GM21367 (cell line): ENCODE measurements at regions not wholly inside any gene's neighbourhood (a gene's known extent, or its start where the extent isn't known, plus 50 kb on each side); places are given as distances from the start of the nearest gene placed in this dataset.
"Not testable (repeated sequence)": the region's sequence is repeated elsewhere in the genome, so short reads cannot be mapped to it uniquely, and the experiment has no call there.

Experiments
- ATAC-seq: cut with Tn5 transposase; IDR thresholded peaks from one replicate; pipeline ENCODE4 v1.9.1; 2021; ENCODE audit not compliant: unreplicated experiment

DNA sequence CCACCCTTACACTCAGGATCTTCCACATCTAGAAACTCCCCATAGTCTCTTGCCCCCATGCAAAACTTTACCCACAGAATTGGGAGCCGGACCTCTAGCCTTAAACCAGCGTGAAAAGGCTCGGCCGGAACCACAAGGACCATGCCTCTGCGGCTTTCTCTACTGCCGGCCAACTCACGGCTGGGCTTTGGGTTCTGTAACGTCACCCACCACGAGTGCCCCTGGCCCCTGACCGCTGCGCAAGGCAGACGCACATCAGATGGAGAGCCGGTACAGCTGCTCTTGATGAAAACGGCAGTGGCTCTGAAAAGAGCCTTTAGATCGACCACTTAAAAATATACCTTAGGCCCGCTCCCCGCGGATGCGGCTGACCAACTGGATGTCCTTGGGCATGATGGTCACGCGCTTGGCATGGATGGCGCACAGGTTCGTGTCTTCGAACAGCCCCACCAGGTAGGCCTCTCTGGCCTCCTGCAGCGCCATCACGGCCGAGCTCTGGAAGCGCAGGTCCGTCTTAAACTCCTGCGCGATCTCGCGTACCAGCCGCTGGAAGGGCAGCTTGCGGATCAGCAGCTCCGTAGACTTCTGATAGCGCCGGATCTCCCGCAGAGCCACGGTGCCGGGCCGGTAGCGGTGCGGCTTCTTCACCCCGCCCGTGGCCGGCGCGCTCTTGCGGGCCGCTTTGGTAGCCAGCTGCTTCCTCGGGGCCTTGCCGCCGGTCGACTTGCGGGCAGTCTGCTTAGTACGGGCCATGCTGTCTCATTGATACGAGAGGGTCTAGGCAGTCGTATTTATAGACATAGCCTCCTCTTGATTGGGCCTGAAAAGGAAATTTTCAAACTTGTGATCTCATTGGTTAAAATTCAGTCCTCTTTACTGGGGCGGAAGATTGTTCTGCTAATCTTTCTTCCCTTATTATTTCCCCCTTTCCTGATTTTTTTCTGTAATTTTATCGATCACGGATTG lies 66.3 kb downstream of the FAM72C start:
- not testable (repeated sequence) for ATAC-seq

GRCh38 chr1:143904622-143904979 lies 67.2 kb downstream of the FAM72C start:
- not testable (repeated sequence) for ATAC-seq

DNA sequence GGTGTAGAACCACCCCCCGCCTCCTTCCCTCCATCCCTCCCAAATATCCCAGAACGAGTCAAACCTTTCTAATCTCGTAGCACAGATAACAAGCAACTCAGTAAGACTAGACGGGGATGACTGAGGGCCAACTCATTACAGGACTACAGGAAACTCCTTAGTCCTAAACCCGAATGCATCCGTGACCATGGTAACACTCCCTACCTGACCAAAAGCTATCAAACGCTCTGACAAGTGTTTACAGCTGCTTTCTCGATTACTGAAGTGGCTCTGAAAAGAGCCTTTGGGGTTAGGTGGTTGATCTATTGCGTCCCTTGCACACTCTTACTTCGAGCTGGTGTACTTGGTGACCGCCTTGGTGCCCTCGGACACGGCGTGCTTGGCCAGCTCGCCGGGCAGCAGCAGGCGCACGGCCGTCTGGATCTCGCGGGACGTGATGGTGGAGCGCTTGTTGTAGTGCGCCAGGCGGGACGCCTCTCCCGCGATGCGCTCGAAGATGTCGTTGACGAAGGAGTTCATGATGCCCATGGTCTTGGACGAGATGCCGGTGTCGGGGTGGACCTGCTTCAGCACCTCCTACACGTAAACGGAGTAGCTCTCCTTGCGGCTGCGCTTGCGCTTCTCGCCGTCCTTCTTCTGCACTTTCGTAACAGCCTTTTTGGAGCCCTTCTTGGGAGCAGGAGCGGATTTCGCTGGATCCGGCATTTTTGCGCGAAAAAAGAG lies 67.7 kb downstream of the FAM72C start:
- ATAC-seq = not testable (repeated sequence)

GRCh38 chr1:143896377-143896776 lies 75.4 kb downstream of the FAM72C start:
- ATAC-seq = not testable (repeated sequence)

DNA sequence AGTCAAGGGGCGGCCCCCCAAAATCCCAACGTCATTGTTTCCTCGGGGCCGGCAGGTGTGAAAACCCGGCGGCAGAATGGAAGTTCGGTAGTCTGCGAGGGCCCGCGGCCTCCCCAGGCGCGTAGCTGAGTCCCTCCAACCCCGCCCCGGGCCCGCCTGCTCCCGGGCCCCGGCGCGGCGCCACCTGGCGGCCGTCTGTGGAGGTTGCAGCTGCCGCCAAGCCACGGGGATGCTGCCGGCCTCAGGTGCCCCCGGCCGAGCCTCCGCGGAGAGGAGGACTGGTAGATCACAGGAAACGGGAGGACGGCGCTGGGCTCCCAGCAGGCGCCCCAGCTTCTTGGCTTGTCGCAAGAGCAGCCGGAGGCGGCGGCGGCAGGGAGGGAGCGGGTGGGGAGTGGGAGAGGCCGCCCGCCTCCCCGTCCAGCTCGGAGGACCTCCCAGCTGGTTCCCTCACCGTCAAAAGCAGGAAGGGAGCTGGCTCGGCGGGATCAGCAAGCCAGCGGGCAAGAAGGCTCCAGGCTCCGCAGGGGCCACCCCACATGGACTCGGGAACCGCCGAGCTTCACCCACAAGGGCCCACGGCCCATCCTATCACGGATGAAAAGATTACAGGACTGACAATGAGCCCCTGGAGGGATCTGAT lies 86.7 kb downstream of the FAM72C start:
- ATAC-seq = peak; percentile 80

- ATAC-seq = peak; percentile 74
Observed at GRCh38 chr1:143884532-143884931, 87.3 kb downstream of the FAM72C start.

GRCh38 chr1:143879757-143880536 lies 91.8 kb downstream of the FAM72C start:
- not testable (repeated sequence) for ATAC-seq

DNA sequence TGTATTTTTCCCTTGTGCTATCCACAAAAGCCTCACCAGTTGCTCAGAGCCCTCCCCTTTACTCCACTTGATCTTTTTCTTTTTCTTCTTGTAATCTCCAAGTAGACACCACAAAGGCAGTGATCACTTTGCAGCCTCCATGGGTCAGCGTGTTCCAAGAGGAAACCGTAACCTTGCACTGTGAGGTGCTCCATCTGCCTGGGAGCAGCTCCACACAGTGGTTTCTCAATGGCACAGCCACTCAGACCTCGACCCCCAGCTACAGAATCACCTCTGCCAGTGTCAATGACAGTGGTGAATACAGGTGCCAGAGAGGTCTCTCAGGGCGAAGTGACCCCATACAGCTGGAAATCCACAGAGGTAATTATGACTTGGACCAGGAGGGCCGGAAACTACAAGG lies 95.8 kb downstream of the FAM72C start:
- not testable (repeated sequence) for ATAC-seq

- ATAC-seq = not testable (repeated sequence)
Observed at GRCh38 chr1:143874625-143875024, 97.2 kb downstream of the FAM72C start.

- ATAC-seq = not testable (repeated sequence)
Observed at GRCh38 chr1:143873650-143874049, 98.1 kb downstream of the FAM72C start.

GRCh38 chr1:143870388-143870787 lies 101.4 kb downstream of the FAM72C start:
- not testable (repeated sequence) for ATAC-seq

DNA sequence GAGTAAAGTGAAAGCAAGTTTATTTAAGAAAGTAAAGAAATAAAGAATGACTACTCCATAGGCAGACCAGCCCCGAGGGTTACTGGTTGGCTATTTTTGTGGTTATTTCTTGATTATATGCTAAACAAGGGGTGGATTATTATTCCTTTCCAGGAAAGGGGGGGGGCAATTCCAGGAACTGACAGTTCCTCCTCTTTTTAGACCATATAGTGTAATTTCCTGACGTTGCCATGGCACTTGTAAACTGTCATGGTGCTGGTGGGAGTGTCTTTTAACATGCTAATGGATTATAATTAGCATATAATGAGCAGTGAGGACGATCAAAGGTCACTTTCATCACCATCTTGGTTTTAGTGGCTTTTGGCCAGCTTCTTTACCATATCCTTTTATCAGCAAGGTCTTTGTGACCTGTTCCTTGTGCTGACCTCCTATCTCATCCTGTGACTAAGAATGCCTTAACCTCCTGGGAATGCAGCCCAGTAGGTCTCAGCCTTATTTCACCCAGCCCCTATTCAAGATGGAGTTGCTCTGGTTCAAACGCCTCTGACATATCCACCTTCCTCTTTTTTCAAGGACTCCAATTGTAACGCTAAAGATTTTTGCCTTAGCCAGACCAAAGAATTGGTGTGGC lies 104.1 kb downstream of the FAM72C start:
- ATAC-seq = not testable (repeated sequence)

DNA sequence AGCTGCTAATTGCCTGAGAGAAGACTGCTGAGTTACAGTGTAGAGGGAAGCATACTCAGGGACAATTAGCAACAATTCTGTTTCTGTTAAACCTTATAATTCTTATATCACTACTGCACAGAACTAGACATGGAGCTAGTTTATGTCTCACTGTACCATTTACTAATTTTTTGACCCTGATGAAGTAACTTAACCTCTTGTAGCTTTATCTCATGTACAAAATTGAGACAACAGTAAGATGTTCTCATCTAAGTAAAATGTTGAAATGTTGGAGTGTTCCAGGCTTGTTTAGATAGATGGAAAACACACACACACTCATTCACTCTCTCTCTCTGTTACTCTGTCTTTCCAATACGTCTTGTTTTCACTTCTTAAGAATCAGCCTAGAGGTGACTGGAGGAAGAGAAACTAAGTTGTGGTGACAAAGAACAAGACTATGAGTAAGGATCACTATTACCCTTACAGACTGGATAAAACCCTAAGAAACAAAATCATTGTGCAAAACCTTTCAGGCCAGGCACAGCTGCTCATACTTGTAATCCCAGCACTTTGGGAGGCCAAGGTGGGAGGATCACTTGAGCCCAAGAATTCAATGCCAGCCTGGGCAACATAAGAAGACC lies 107.8 kb downstream of the FAM72C start:
- ATAC-seq = peak; percentile 64

DNA sequence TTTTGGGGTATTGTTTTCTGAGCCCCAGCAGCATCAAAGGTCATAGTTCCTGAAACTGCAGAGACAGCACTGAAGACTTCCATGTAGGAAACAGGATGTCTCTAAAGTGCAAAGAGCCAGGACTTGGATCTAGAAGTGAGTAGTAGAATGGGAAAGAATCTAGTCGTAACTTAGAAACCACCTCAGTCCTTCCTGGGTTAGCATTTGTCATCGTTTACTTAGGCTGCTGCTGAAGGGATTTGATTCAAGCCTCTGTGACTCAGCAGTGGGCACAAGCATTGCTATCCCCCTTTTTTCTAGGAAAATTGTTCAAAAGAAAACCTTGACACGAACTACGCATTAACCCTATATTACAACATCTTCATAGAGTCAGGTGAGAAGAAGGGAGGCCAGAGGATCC lies 109.1 kb downstream of the FAM72C start:
- not testable (repeated sequence) for ATAC-seq

DNA sequence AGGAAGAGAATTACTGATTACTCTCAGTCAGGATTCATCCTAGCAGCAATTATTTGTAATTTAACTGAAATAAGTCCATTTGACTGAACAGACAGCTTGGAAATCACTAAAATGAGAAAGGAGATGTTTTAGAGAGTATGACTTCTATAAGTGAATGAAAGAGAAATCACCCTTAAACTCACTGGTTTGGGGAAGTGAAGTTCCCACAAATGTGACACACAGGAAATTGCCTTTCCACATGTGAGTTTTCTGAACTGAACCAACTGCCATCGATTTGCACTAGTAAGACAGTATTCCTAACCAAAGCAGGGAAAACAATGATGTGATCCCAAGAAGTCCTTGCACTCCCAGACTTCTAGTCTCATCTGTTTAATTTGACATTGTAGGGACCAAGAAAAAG lies 110.5 kb downstream of the FAM72C start:
- ATAC-seq = not testable (repeated sequence)

- ATAC-seq = not testable (repeated sequence)
Observed at GRCh38 chr1:143855867-143856266, 115.9 kb downstream of the FAM72C start.

DNA sequence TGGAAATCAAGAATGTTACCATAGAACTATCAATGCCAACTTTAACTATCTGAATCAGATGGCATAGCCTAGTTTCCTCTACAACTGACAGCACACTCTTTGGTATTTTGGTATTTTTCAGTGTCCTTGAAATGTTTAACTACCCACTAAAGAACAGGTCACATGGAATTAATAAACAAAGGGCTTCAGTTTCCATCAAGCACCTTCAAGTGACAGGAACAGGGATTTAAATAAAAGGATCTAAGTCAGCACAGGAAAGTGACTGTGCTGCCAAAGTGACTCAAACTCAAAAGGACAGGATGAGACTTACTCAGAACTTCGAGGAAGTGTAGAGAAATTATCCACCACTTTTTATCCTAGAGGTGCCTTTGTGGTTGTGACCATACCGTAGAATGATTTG lies 117.7 kb downstream of the FAM72C start:
- ATAC-seq = not testable (repeated sequence)

DNA sequence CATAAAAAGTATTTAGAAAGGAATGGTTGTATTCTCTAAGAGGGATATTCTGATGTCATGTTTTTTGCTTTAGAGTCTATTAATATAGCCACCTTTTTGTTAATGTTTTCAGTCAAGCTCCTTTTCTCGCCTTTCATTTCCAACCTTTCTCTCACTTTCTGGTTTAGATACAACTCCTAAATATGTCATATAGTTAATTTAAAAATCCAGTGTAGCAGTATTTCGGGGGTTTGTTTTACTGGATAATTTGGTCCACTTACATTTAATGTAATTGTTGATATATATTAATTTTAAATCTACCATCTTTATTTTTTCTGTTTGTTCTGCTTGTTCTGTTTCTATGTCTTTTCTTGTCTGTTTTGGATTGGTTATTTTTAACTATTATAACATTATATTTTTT lies 121.1 kb downstream of the FAM72C start:
- not testable (repeated sequence) for ATAC-seq

GRCh38 chr1:143848859-143849258 lies 122.9 kb downstream of the FAM72C start:
- not testable (repeated sequence) for ATAC-seq

GRCh38 chr1:143845193-143845592 lies 126.6 kb downstream of the FAM72C start:
- not testable (repeated sequence) for ATAC-seq
